ENCODE measurements at regions not wholly inside any gene's neighbourhood (a gene's known extent, or its start where the extent isn't known, plus 50 kb on each side); places are given as distances from the start of the nearest gene placed in this dataset.
"Not testable (repeated sequence)": the region's sequence is repeated elsewhere in the genome, so short reads cannot be mapped to it uniquely, and the experiment has no call there.

GRCh38 chr13:110044551-110045111 is 258.2 kb upstream of the IRS2 start:
- no peak for DNase-seq (ENCODE audit: low read depth)

- no peak for DNase-seq (ENCODE audit: low read depth)
Observed at GRCh38 chr13:110042253-110042950, 256.0 kb upstream of the IRS2 start.

GRCh38 chr13:110041638-110042037 is 255.3 kb upstream of the IRS2 start:
- not testable (repeated sequence) for DNase-seq (ENCODE audit: low read depth)

- DNase-seq (ENCODE audit: low read depth): no peak
Observed at GRCh38 chr13:110037925-110038573, 251.7 kb upstream of the IRS2 start.

GRCh38 chr13:110036060-110036459 is 249.7 kb upstream of the IRS2 start:
- DNase-seq (ENCODE audit: low read depth): no peak

GRCh38 chr13:110034031-110034549 is 247.7 kb upstream of the IRS2 start:
- DNase-seq (ENCODE audit: low read depth): no peak

GRCh38 chr13:110032969-110033368 is 246.6 kb upstream of the IRS2 start:
- no peak for DNase-seq (ENCODE audit: low read depth)

- no peak for DNase-seq (ENCODE audit: low read depth)
Observed at GRCh38 chr13:110030394-110030928, 244.1 kb upstream of the IRS2 start.

- no peak for DNase-seq (ENCODE audit: low read depth)
Observed at GRCh38 chr13:110028838-110029621, 242.6 kb upstream of the IRS2 start.

- DNase-seq (ENCODE audit: low read depth): no peak
Observed at GRCh38 chr13:110028311-110028710, 241.9 kb upstream of the IRS2 start.

GRCh38 chr13:110027470-110028240 is 241.3 kb upstream of the IRS2 start:
- peak; percentile 42 for DNase-seq (ENCODE audit: low read depth)

GRCh38 chr13:110024645-110024980 is 238.2 kb upstream of the IRS2 start:
- no peak for DNase-seq (ENCODE audit: low read depth)

- no peak for DNase-seq (ENCODE audit: low read depth)
Observed at GRCh38 chr13:110023729-110024644, 237.6 kb upstream of the IRS2 start.

- peak; percentile 24 for DNase-seq (ENCODE audit: low read depth)
Observed at GRCh38 chr13:110018009-110018408, 231.6 kb upstream of the IRS2 start.

GRCh38 chr13:110017379-110017778 is 231.0 kb upstream of the IRS2 start:
- DNase-seq (ENCODE audit: low read depth): peak; percentile 89

GRCh38 chr13:110015253-110015652 is 228.9 kb upstream of the IRS2 start:
- peak; percentile 37 for DNase-seq (ENCODE audit: low read depth)

GRCh38 chr13:110014719-110015118 is 228.3 kb upstream of the IRS2 start:
- DNase-seq (ENCODE audit: low read depth): no peak

GRCh38 chr13:110012102-110012739 is 225.8 kb upstream of the IRS2 start:
- DNase-seq (ENCODE audit: low read depth): peak; percentile 84

GRCh38 chr13:110010404-110011138 is 224.2 kb upstream of the IRS2 start:
- DNase-seq (ENCODE audit: low read depth): no peak
